Stimulated activated CD4-positive, alpha-beta T cell treated with anti-CD3 and anti-CD28 coated beads, Interleukin-15, amount 100 ng/mL, for 24 hours (primary cell): ENCODE measurements at regions not wholly inside any gene's neighbourhood (a gene's known extent, or its start where the extent isn't known, plus 50 kb on each side); places are given as distances from the start of the nearest gene placed in this dataset.

Source experiments
- DNase-seq: peaks from one replicate; pipeline ENCODE4 v3.0.0-alpha.2; 2020

DNA sequence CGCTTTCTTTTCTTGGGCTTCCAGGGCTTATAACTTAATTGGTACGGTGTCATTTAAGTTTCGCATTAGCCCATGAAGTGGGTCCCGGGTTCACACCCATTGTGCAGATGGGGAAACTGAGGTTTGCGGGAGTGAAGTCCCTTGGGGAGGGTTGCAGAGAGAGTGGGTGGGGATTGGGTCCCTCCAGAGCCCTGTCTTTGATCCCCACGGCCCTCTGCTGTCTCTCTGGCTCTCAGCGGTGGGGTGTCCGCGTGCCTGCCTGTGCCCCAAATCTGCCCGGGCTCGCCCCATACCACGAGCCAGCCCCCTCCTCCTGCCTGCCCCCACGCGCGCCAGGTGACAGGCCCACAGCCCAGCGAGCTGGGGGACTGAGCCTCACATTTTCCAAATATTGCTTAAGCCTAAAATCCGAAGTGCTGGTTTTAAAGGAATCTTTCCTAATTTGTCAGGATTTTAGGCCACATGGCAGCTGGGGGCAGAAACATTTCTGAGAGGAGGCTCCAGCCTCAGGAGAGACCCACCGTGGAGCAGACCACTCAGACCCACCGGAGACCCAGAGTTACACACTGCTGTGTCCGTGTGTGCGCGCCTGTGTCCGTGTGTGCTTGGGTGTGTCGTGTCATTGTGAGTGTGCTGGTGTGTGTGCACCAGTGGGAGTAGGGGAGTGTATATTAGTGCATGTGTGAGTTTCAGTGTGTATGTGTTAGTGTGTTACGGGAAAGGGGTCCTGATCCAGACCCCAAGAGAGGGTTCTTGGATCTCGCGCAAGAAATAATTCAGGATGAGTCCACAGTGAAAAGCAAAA is 159.5 kb upstream of the IER5L start:
- no peak for DNase-seq

DNA sequence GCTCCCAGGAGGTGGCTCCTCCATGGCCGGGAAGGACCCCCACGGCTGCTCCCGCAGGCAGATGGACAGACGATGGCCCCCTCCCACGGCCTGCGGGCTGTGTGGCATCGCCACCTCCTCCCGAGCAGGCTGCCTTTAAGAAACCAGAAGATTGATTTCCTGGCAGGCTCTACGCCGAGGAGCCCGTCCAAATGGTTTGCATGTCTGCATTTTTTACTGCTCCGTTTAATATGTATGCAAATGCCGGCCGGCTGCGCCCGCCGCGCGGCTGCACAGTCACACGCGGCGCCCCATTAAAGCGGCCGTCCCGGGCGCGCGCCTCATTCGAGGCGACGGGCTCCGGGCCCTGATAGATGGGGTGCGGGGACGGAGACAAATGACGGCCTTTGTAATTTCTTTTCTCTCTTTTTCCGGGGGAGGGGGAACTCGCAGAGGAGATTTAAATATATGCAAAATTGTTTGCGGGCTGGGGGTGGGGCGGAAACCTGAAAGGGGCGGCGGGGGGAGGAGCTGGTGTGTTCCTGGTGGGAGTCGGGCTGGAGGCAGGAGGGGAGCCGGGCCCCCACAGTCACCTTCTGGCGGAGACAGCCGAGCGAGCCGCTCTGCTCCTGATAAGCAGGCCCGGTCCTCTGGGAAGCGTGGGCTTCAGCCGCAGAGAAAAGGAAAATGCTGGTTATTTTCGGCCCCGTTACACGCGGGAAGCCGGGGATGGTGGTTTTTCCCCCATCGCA is 158.7 kb upstream of the IER5L start:
- DNase-seq: peak; percentile 52

GRCh38 chr9:129336130-129336528 is 158.1 kb upstream of the IER5L start:
- DNase-seq: no peak

GRCh38 chr9:129335464-129336129 is 157.5 kb upstream of the IER5L start:
- DNase-seq: no peak

- DNase-seq: peak; percentile 50
Observed at GRCh38 chr9:129334105-129334935, 156.3 kb upstream of the IER5L start.

- no peak for DNase-seq
Observed at GRCh38 chr9:129333617-129334104, 155.6 kb upstream of the IER5L start.

DNA sequence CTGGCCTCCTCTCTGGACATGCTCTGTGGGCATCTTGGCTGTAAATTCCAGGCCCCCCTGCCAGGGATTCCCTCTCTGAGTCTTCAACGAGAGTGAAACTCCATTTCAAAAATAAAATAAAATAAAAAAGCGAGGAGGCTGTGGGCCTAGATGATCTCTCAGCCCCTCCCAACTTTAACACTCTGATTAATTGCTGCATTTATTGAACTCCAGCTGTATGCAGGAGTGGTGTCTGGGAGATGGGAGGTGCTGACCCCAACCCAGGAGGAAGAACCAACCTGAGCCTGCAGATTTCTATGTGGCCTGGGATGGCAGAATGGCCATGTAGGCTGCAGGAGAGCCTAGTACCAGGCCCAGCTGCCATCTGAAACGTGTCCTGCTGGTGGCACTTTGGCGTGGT is 154.5 kb upstream of the IER5L start:
- DNase-seq: no peak

- no peak for DNase-seq
Observed at GRCh38 chr9:129331772-129332500, 153.9 kb upstream of the IER5L start.

DNA sequence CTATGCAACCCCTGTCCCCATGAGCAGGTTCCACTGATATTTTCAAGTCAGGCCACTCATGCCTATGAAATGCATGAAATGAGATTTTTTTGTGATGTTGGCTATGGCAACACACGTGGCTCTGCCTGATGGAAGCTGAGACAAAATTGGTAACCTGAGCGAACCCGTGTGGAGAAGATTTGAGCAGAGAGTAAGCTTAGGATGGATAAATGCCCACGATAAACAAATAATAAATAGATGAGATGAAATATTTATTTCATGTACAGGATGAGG is 153.4 kb upstream of the IER5L start:
- DNase-seq: no peak

- DNase-seq: no peak
Observed at GRCh38 chr9:129330711-129331492, 152.8 kb upstream of the IER5L start.

DNA sequence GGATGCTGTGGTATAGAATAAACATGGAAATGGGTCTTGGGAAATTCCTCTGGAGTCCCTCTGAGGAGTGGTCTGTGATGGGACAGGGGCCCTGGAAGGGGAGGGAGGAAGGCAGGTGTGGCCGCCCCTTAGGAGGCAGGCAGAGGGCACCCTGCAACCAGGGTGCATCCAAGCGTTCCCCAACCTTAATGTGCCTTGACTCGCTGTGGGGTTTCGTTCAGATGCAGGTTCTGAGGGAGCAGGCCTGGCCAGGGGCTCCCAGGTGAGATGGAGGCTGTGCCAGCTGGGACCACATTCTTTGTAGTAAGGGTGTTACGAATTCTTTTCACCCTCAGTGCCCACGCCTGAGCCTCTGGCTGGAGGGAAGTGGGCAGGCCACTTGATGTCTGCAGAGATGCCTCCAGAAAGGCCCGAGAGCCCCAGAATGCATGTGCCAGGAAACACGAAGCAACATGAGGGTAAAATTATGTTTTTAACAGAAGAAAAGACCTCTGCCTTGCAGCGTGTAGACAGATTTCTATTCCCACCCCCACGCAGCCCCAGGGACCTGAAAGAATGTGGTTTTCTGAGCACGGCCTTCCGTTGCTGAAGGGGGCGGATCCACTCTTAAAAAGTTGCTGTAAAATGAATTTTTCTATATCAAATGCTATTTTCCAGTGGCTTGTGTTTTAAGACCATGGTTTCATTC is 150.4 kb upstream of the IER5L start:
- peak; percentile 63 for DNase-seq

GRCh38 chr9:129327552-129328328 is 149.7 kb upstream of the IER5L start:
- no peak for DNase-seq

GRCh38 chr9:129326061-129327005 is 148.3 kb upstream of the IER5L start:
- no peak for DNase-seq

DNA sequence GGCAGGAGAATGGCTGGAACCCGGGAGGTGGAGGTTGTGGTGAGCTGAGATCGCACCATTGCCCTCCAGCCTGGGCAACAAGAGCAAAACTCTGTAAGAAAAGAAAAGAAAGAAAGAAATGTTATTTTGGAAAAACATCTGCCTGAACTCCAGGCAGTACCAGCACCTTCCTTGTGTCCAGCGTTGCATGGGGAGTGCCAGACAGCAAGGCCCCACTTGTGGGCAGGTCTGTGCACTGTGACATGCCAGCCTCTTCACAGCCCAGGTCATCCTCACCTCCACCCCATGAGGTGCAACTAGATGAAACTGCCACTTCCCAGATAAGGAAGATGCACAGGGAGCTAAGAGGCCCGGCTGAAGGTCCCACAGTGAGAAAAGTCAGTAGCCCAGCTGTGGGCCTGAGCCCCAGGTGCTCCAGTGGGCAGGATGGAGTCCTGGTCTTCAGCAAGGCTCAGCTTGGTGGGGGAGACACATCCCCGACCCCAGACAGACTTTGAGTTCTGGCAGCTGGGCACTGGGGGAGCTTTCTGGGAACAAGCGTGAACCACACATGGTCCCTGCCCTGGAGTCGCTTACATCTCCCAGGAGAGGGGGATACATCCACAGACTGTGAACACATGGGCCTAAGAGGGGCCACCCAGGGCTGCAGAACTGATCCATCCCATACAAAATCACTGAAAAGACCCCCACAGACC is 146.9 kb upstream of the IER5L start:
- DNase-seq: no peak

- no peak for DNase-seq
Observed at GRCh38 chr9:129323999-129324553, 146.0 kb upstream of the IER5L start.

DNA sequence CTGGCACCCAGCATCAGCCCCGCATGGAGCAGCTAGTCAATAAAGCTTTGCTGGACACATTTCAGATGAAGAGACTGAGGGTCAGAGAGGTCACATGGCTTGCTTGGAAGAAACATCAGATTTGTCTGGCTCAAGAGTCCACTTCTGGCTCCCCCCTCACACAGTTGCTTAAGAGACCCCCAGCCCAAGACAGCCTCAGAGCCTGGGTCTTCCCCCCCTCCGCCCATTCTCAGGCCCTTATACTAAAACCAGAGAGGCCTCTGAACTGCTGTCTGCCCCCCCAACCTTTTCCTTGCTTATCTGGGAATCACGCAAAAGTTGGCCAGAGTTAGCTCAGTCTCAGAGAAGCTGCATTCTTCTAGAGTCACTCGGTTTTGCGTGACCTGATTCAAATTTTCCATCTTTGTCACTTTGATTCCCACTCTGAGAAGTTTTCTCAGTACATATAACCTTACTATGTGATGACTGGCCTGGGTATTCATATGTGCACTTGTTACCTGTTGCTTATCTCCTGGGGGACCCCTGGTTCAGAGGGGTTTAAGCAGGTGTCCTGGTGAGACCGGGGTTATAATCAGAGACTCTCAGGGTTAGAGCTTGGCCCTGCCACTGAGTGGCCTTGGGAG is 145.4 kb upstream of the IER5L start:
- DNase-seq: no peak

DNA sequence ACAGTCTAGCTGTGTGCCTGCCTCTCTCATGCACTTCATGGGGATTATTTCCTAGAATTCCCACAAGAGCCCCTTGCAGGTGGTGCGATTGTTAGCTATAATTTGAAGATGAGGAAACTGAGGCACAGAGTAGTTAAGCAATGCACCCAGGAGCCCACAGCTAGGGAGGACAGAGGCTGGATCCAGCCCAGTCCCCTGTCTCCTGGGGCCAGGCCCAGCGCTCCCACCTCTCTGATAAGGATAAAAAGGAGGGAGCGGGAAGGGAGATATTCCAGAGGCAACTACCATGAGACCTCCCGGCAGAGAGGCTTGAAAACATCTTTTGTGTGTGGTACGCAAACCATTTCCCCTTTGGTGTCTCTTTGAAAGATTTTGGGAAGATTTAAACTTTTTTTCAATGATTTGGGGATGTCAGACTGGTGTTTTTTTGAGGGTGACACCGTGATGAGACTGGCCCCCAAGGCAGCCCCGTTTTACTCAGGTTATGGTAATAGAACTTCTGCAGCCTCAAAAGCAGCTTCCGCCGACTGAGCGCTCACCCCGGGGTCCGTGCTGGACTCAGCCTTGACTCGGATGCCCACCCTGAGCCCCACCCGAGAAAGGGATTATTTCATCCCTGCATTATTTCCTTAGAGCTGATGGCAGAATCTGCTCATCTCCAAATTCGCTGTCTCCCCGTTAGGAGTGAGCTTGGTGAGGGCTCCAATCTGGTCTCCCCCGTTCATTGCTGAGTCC is 144.7 kb upstream of the IER5L start:
- no peak for DNase-seq
